Left ventricle myocardium superior (tissue), 1 donor: ENCODE measurements at regions not wholly inside any gene's neighbourhood (a gene's known extent, or its start where the extent isn't known, plus 50 kb on each side); places are given as distances from the start of the nearest gene placed in this dataset.
A peak's percentile ranks its signal among the peaks of the same experiment; 100 is the strongest.
"Not testable (repeated sequence)": the region's sequence is repeated elsewhere in the genome, so short reads cannot be mapped to it uniquely, and the experiment has no call there.

Source experiments
- ATAC-seq: fragments of 200-7000 bp; cut with Tn5 transposase; one replicate; pipeline ENCODE4 v1.9.1; 2020; ENCODE audit warnings: mild to moderate bottlenecking, moderate library complexity
- DNase-seq: peaks from one replicate; pipeline ENCODE4 v3.0.0-alpha.2; 2020
- intact Hi-C: fragments of 100-400 bp; cut with micrococcal nuclease; formaldehyde crosslinking; loops from one replicate; pipeline ENCODE4 v1.11.0; 2022
- donor health status: DM: no; HTN: yes; CAD: no; lungs with severe emphysema.

GRCh38 chr1:185561629-185562028 lies 172.6 kb upstream of the HMCN1 start:
- ATAC-seq (no peak), DNase-seq (no peak)
- intact Hi-C loops, result no loop called here

GRCh38 chr1:185560760-185561159 lies 173.4 kb upstream of the HMCN1 start:
- intact Hi-C loops, result no loop called here
- ATAC-seq (peak; percentile 58), DNase-seq (no peak)

GRCh38 chr1:185559684-185560331 lies 174.4 kb upstream of the HMCN1 start:
- ATAC-seq (peak; percentile 85), DNase-seq (peak; percentile 28)

DNA sequence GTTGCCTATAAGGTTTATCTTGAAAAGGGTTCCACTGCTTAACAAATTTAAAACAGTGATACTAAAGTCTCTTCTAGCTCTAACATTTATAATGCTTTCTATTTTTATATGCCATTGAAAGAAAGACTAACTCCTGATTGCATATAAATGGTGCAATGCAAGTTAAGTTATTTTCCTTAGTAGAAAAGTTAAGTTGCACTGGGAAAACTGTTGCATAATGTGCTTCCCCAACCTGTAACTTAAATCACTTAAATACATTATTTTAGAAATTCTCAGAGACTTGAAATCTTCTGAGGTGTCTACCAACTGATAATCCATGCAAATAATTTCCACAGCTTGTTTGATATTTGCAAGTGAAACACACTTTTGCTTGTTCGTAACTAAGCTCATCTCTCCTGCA lies 175.0 kb upstream of the HMCN1 start:
- intact Hi-C loops, result no loop called here
- ATAC-seq, result no peak
- no peak for DNase-seq

More at GRCh38 chr1:185559684-185560331, 174.4 kb upstream of the HMCN1 start:
- intact Hi-C loops, result no loop called here

DNA sequence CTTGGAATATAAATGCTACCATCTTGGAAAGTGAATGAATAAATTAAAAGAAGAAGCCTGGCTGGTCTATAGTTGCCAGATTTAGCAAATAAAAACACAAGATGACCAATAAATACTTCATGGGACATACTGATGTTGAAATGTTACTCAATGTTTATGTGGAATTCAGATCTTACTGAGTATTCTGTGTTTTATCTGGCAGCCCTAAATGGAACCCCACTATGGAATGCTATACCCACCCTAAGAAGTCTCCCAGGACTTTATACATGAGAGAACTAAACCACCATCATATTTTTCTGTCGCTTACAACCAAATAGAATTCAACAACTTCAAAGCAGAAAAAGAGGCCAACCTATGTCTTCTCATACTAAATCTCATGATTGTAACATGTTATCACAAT lies 177.6 kb upstream of the HMCN1 start:
- DNase-seq (no peak), ATAC-seq (no peak)
- intact Hi-C loops, result no loop called here

- intact Hi-C loops, result no loop called here
- no peak for DNase-seq
These were observed 178.4 kb upstream of the HMCN1 start for GRCh38 chr1:185555743-185556142.

GRCh38 chr1:185551008-185551407 lies 183.2 kb upstream of the HMCN1 start:
- ATAC-seq (peak; percentile 39), DNase-seq (peak; percentile 39)
- intact Hi-C loops, result no loop called here

More at GRCh38 chr1:185555743-185556142, 178.4 kb upstream of the HMCN1 start:
- no peak for ATAC-seq

- ATAC-seq, result no peak
- intact Hi-C loops, result no loop called here
- no peak for DNase-seq
These were observed 184.3 kb upstream of the HMCN1 start for GRCh38 chr1:185549906-185550305.

- no peak for ATAC-seq
- DNase-seq, result no peak
- intact Hi-C loops, result no loop called here
These were observed 188.2 kb upstream of the HMCN1 start for GRCh38 chr1:185546029-185546428.

- intact Hi-C loops, result no loop called here
- DNase-seq (no peak), ATAC-seq (no peak)
These were observed 192.3 kb upstream of the HMCN1 start for GRCh38 chr1:185541871-185542301.

- DNase-seq, result no peak
- ATAC-seq, result no peak
- intact Hi-C loops, result no loop called here
These were observed 193.9 kb upstream of the HMCN1 start for GRCh38 chr1:185540295-185540694.

DNA sequence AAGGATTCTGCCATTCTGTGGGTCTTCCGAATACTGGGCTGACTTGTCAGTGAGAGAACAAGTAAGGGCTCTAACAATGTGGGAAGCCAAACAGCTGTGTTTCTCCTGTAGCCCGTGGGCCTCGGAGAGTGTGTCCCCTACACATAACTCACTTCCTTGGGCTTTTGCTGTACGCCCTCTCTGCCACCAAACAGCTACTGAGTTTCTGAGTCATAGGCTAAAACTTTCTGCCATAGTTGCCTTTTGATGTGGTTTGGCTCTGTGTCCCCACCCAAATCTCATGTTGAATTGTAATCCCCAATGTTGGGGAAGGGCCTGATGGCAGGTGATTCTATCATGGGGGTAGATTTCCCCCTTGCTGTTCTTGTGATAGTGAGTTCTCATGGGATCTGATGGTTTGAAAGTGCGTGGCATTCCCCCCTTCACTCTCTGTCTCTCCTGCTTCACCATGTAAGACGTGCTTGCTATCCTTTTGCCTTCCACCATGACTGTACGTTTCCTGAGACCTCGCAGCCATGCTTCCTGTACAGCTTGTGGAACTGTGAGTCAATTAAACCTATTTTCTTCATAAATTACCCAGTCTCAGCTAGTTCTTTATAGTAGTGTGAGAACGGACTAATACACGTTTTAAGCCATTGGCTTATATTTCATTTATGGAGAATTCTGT lies 194.8 kb upstream of the HMCN1 start:
- DNase-seq (no peak), ATAC-seq (no peak)
- intact Hi-C loops, result no loop called here

- intact Hi-C loops, DNase-seq, ATAC-seq: not testable (repeated sequence)
These were observed 195.8 kb upstream of the HMCN1 start for GRCh38 chr1:185538309-185538898.

GRCh38 chr1:185537596-185537995 lies 196.6 kb upstream of the HMCN1 start:
- DNase-seq (no peak), ATAC-seq (no peak)
- intact Hi-C loops, result no loop called here

DNA sequence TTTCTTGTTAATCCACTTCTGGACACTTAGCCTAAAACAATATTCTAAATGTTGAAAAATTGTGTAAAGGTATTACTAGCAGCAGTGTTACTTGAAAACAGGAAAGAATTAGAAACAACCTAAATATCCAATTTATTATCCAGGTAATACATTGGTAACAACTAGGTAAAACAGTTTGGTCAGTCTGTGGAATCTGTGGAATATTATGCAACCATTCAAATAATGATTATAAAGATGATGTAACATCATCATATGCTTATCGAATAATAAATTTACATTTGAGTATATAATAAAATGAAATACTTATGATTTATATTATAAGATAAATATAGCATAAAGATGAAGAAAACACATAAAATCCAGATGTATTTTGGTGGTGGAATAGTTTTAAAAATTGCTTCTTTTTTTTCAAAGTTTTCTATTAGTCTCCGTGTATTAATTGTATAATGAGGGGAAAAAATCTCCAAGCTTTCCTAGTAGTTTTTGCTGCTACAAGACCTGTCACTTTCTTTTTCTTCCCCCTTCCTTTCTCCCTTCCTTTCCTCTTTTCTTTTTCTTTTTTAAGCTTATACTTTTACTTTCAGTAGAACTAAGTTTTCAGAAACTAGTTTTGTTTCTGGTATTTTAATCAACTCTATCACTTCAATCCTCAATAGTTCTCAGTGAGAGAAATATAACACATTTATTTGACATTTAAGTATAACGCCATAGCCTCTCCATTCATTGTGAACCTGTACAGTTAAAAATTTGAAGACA lies 197.8 kb upstream of the HMCN1 start:
- no peak for DNase-seq
- intact Hi-C loops, result no loop called here
- ATAC-seq, result no peak

GRCh38 chr1:185535621-185536020 lies 198.6 kb upstream of the HMCN1 start:
- intact Hi-C loops, result no loop called here
- DNase-seq (no peak), ATAC-seq (no peak)

- intact Hi-C loops, result no loop called here
- DNase-seq, result no peak
- peak; percentile 57 for ATAC-seq
These were observed 199.4 kb upstream of the HMCN1 start for GRCh38 chr1:185534801-185535200.

DNA sequence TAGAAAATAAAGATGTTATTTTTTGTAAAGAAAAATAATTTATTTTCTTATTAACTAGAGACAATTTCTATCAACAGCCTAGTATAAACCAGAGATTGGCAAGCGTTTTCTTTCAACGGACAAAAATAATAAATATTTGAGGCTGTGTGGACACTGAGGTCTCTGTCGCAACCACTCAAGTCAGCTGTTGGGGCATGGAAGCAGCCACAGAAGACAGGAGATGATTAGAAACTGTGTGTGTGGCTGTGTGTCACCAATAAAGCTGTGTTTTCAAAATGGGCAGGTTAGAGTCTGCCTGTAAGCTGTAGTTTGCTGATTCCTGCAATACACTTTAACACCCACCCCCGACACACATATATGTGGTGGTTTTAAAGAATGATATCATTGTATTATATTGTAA lies 200.6 kb upstream of the HMCN1 start:
- intact Hi-C loops, result no loop called here
- no peak for DNase-seq
- peak; percentile 65 for ATAC-seq

GRCh38 chr1:185532856-185533255 lies 201.3 kb upstream of the HMCN1 start:
- DNase-seq, result no peak
- intact Hi-C loops, result no loop called here
- no peak for ATAC-seq

GRCh38 chr1:185531838-185532237 lies 202.4 kb upstream of the HMCN1 start:
- intact Hi-C loops, result no loop called here
- DNase-seq, result no peak
- ATAC-seq, result no peak
